Natural killer cell (primary cell): ENCODE measurements at regions not wholly inside any gene's neighbourhood (a gene's known extent, or its start where the extent isn't known, plus 50 kb on each side); places are given as distances from the start of the nearest gene placed in this dataset.

Source experiments
- ATAC-seq, 3 donors: fragments of 150-1000 bp in 2 of 3; fragments of 200-7000 bp in 1 of 3; cut with Tn5 transposase; 1 replicate in 1 of 3; 2 replicates in 2 of 3; pipeline ENCODE4 v1.10.0; 2021; ENCODE audit warnings: mild to moderate bottlenecking in 2 of 3, moderate library complexity in 2 of 3
- DNase-seq, 2 donors: peaks; one replicate each; pipeline versions ENCODE4 v3.0.0 to v3.0.0-alpha.2; 2013 to 2021; ENCODE audit warnings: mixed read lengths in 1 of 2
- H3K27ac ChIP-seq: one replicate; pipeline ENCODE4 v1.5.1; 2013; ENCODE audit warnings: mild to moderate bottlenecking, low read length
- H3K27me3 ChIP-seq: one replicate; pipeline ENCODE4 v1.6.1; 2013; ENCODE audit warnings: low read length; ENCODE audit not compliant: control insufficient read depth, insufficient read depth
- H3K36me3 ChIP-seq: one replicate; pipeline ENCODE4 v1.6.1; 2013; ENCODE audit warnings: low read length; ENCODE audit not compliant: control insufficient read depth, insufficient read depth
- H3K4me1 ChIP-seq: one replicate; pipeline ENCODE4 v1.6.1; 2013; ENCODE audit warnings: low read length; ENCODE audit not compliant: control insufficient read depth, insufficient read depth
- H3K4me3 ChIP-seq: one replicate; pipeline ENCODE4 v1.5.1; 2013; ENCODE audit warnings: low read length
- H3K9me3 ChIP-seq: one replicate; pipeline ENCODE4 v1.6.1; 2013; ENCODE audit warnings: low read length; ENCODE audit not compliant: control insufficient read depth, insufficient read depth
- H3K27ac Mint-ChIP-seq, 2 donors: one replicate each; pipeline ENCODE4 v1.8.0; 2022; ENCODE audit warnings: mild to moderate bottlenecking in 2 of 2, mixed read lengths in 2 of 2, moderate library complexity in 1 of 2
- H3K27me3 Mint-ChIP-seq, 2 donors: one replicate each; pipeline ENCODE4 v1.8.0; 2022; ENCODE audit warnings: low read depth in 2 of 2, mixed read lengths in 2 of 2
- H3K36me3 Mint-ChIP-seq: one replicate; pipeline ENCODE4 v1.8.0; 2022; ENCODE audit warnings: mixed read lengths
- H3K4me1 Mint-ChIP-seq, 2 donors: one replicate each; pipeline ENCODE4 v1.8.0; 2022; ENCODE audit warnings: mixed read lengths in 2 of 2
- H3K4me3 Mint-ChIP-seq: one replicate; pipeline ENCODE4 v1.8.0; 2022; ENCODE audit warnings: mild to moderate bottlenecking, moderate library complexity, mixed read lengths
- H3K9me3 Mint-ChIP-seq, 2 donors: one replicate each; pipeline ENCODE4 v1.8.0; 2022; ENCODE audit warnings: mixed read lengths in 2 of 2
- WGBS: methylation state at CpG from one replicate; pipeline ENCODE4 v1.1.7; 2013; ENCODE audit warnings: missing lambda C conversion rate; ENCODE audit not compliant: insufficient coverage; 5-methylcytosine and 5-hydroxymethylcytosine counted together
- intact Hi-C: fragments of 100-400 bp; cut with micrococcal nuclease; formaldehyde crosslinking; loops from one replicate; pipeline ENCODE4 v1.14.2; 2022
- TF ChIP-seq, protein P1 (sequence below): fragments of 200-600 bp; IDR thresholded peaks from one replicate; pipeline ENCODE4 v1.8.0; 2022; ENCODE audit warnings: antibody characterized with exemption

DNA sequence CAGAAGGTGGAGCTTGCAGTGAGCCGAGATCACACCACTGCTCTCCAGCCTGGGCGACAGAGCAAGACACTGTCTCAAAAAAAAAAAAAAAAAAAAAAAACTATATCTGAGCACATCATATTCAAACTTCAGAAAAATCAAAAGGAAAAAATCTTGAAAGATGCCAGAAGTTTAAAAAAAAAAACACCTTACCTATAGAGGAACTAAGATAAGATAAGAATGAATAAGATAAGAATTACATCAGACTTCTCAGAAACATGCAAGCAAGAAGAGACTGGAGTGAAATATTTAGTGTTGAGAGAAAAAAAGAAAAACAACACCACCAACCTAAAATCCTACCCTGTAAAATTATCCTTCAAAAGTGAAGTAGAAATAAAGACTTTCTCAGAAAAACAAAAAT lies 116.8 kb upstream of the ARID1B start:
- Mint-ChIP-seq H3K27ac (no peak overlapping the region), H3K27me3 (peaks cover 19 to 25% of the 10 kb centered on the region in 2 donors), H3K36me3 (no peaks in the 10 kb centered on the region), H3K4me1 (no peaks in the 10 kb centered on the region), H3K9me3 (no peaks in the 10 kb centered on the region), H3K4me3 (no peak overlapping the region)
- DNase-seq (no peak), ATAC-seq (no peak)
- Histone ChIP-seq H3K4me3 (no peak overlapping the region), H3K4me1 (no peaks in the 10 kb centered on the region), H3K27ac (no peak overlapping the region), H3K9me3 (no peaks in the 10 kb centered on the region), H3K36me3 (no peaks in the 10 kb centered on the region), H3K27me3 (no peaks in the 10 kb centered on the region)
- TF ChIP-seq, protein P1, sequence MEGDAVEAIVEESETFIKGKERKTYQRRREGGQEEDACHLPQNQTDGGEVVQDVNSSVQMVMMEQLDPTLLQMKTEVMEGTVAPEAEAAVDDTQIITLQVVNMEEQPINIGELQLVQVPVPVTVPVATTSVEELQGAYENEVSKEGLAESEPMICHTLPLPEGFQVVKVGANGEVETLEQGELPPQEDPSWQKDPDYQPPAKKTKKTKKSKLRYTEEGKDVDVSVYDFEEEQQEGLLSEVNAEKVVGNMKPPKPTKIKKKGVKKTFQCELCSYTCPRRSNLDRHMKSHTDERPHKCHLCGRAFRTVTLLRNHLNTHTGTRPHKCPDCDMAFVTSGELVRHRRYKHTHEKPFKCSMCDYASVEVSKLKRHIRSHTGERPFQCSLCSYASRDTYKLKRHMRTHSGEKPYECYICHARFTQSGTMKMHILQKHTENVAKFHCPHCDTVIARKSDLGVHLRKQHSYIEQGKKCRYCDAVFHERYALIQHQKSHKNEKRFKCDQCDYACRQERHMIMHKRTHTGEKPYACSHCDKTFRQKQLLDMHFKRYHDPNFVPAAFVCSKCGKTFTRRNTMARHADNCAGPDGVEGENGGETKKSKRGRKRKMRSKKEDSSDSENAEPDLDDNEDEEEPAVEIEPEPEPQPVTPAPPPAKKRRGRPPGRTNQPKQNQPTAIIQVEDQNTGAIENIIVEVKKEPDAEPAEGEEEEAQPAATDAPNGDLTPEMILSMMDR, result no peak
- intact Hi-C loops, result no loop called here
- WGBS, result 86% methylated on average over 1 of the region's 2 CpGs

DNA sequence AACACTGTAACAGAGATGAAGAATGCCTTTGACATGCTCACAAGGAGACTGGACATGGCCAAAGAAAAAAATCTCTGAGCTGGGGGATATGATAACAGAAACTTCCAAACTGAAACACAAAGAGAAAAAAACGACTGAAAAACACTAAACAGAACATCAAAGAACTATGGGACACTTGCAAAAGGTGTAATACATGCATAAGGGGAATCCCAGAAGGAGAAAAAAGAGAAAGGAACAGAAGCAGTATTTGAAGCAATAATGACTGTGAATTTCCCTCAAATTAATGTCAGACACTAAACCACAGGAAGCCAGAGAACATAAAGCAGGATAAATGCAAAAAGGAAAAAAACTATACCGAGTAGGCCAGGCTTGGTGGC lies 117.4 kb upstream of the ARID1B start:
- intact Hi-C loops, result no loop called here
- Mint-ChIP-seq H3K4me3 (no peak overlapping the region), H3K9me3 (no peaks in the 10 kb centered on the region), H3K27ac (no peak overlapping the region), H3K4me1 (no peaks in the 10 kb centered on the region), H3K36me3 (no peaks in the 10 kb centered on the region), H3K27me3 (peaks cover 15 to 22% of the 10 kb centered on the region in 2 donors)
- Histone ChIP-seq H3K4me1 (no peaks in the 10 kb centered on the region), H3K36me3 (no peaks in the 10 kb centered on the region), H3K27me3 (no peaks in the 10 kb centered on the region), H3K4me3 (no peak overlapping the region), H3K9me3 (no peaks in the 10 kb centered on the region), H3K27ac (no peak overlapping the region)
- ATAC-seq (no peak), DNase-seq (no peak)
- WGBS, result 91% methylated on average over 1 of the region's 2 CpGs
- TF ChIP-seq, protein P1, result no peak

DNA sequence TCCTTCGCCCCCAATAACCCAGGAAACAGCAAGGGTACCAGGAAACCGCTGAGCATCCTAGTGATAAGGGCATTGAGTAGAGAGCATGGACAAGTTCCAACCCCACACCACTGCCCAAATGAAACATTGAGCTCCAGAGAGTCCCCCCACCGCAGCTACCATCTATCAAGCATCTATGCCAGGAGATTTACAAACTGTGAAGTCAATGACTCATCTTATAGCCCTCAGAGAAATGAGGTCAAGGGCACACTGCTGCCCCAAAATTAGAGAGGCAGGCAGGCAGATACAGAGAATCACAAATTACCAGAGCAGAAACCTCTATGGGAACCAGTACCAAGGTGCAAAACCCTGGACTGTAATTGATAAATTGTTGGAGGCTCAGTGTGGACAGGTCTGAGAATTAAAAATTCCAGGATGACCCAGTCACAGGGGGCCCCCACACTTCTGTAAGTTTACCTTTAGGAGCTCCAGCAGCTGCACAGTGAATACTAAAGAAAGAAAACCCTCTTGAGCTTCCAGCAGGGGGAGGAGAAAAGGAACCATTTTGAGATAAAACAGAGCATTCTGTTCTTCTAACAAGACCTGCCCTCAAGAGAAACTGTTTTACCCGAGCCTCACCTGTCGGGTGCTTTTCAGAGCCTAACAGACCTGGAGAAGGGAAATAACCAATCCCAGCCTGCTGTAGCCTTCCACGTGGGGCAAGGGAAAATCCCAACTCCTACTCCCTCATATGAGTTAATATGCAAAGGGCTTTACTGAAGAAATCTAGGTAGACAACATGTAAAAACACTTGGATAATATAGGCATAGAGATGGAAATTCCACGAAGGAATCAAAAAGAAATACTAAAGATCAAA lies 118.0 kb upstream of the ARID1B start:
- ATAC-seq, result no peak
- Histone ChIP-seq H3K4me1 (no peaks in the 10 kb centered on the region), H3K4me3 (no peak overlapping the region), H3K36me3 (no peaks in the 10 kb centered on the region), H3K27ac (no peak overlapping the region), H3K9me3 (no peaks in the 10 kb centered on the region), H3K27me3 (no peaks in the 10 kb centered on the region)
- 84% methylated on average over 6 of the region's 7 CpGs for WGBS
- Mint-ChIP-seq H3K27me3 (peaks cover 10 to 22% of the 10 kb centered on the region in 2 donors), H3K36me3 (no peaks in the 10 kb centered on the region), H3K27ac (no peak overlapping the region), H3K4me3 (no peak overlapping the region), H3K9me3 (no peaks in the 10 kb centered on the region), H3K4me1 (no peaks in the 10 kb centered on the region)
- DNase-seq, result peak in 1 of 2 donors; percentile 11
- intact Hi-C loops, result no loop called here
- TF ChIP-seq, protein P1, result no peak
